Fibroblast of lung (primary cell): ENCODE measurements at regions not wholly inside any gene's neighbourhood (a gene's known extent, or its start where the extent isn't known, plus 50 kb on each side); places are given as distances from the start of the nearest gene placed in this dataset.

Experiments used
- CTCF ChIP-seq, 2 donors: IDR thresholded peaks in 1 of 2; conservative IDR thresholded peaks in 1 of 2; 1 replicate in 1 of 2; 2 replicates in 1 of 2; pipeline ENCODE4 v1.5.1; 2011 to 2012; ENCODE audit warnings: low read length in 2 of 2, control low read depth in 1 of 2, inconsistent platforms in 1 of 2, low read depth in 1 of 2, mild to moderate bottlenecking in 1 of 2
- EZH2 ChIP-seq: IDR thresholded peaks from 2 replicates; pipeline ENCODE4 v1.5.1; 2012; ENCODE audit warnings: low read length, control low read depth, mild to moderate bottlenecking; ENCODE audit errors: missing control alignments

DNA sequence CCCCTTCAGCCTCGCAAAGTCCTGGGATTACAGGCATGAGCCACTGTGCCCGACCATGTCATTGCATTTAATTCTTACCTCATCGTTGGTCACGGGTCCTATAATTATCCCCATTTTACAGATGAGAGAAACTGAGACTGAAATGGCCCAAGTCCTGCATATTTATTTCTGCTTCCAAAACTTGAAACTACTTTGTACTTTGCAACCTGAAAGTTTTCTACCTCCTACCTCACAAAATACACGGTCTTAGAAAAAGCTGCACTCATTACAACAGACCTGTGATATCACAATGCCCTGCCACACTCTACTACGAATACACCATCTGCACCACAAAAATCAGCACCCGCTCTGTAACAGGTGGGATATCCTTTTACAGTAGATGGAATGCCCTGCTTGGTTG, 189.1 kb downstream of the ADAMTS15 start:
- TF ChIP-seq CTCF (conservative IDR thresholded peaks at IDR 0.05 in 1 of 2, IDR thresholded peaks at IDR 0.05 in 1 of 2; ENCODE audit: low read depth in 1 of 2, low read length in 2 of 2) (no peak), EZH2 (no peak)
